GM12878 (cell line): ENCODE measurements at regions not wholly inside any gene's neighbourhood (a gene's known extent, or its start where the extent isn't known, plus 50 kb on each side); places are given as distances from the start of the nearest gene placed in this dataset.
"Not testable (repeated sequence)": the region's sequence is repeated elsewhere in the genome, so short reads cannot be mapped to it uniquely, and the experiment has no call there.

Source experiments
- ATAC-seq: fragments of 200-7000 bp; cut with Tn5 transposase; 3 replicates; pipeline ENCODE4 v1.9.1; 2020; ENCODE audit warnings: mild to moderate bottlenecking, moderate library complexity
- BruUV-seq: library from RNA; stranded (reverse); fragments of 400-500 nt; replicated peaks from 2 replicates; lab custom pipeline; 2021; lab: Mats Ljungman, UMichigan
- CTCF ChIA-PET: fragments of 300-600 bp; sonication (Branson Sonifier 250); formaldehyde crosslinking; extraction: SDS; loops from one replicate; lab custom pipeline; 2021; ENCODE audit warnings: inconsistent platforms; lab: Yijun Ruan, JAX
- POLR2A ChIA-PET: fragments of 350-600 bp; formaldehyde crosslinking; extraction: SDS; loops from one replicate; lab custom pipeline; 2021; ENCODE audit warnings: inconsistent platforms; lab: Charles Lee
- RAD21 ChIA-PET: fragments of 300-600 bp; sonication (Branson Sonifier 250); formaldehyde crosslinking; loops from one replicate; lab custom pipeline; 2023; ENCODE audit warnings: antibody characterized with exemption; ENCODE audit not compliant: unreplicated experiment; lab: Charles Lee
- SMC1A ChIA-PET: fragments of 300-600 bp; sonication (Branson Sonifier 250); formaldehyde crosslinking; loops from one replicate; lab custom pipeline; 2023; ENCODE audit not compliant: unreplicated experiment, uncharacterized antibody; lab: Charles Lee
- DNase-seq: peaks from one replicate; pipeline ENCODE4 v3.0.0-alpha.2; 2011; ENCODE audit warnings: low read depth, low spot score
- FAIRE-seq: peaks from 3 replicates; lab custom pipeline; 2011; peaks lifted over from hg19 to GRCh38; lab: Jason Lieb, UNC
- H2AFZ ChIP-seq: 2 replicates; pipeline ENCODE4 v1.6.0; 2011; ENCODE audit warnings: low read depth, low read length, control low read depth; ENCODE audit not compliant: control insufficient read depth
- H3K27ac ChIP-seq: 2 replicates; pipeline ENCODE4 v1.5.1; 2011; ENCODE audit warnings: control low read depth; ENCODE audit not compliant: control insufficient read depth, insufficient read depth
- H3K27me3 ChIP-seq, 2 experiments: replicated peaks in 1 of 2; 2 replicates each; pipeline versions ENCODE4 v1.6.0 to v1.6.1; 2011; ENCODE audit warnings: low read length in 1 of 2; ENCODE audit not compliant: control insufficient read depth in 2 of 2, insufficient read depth in 2 of 2
- H3K36me3 ChIP-seq, 2 experiments: 2 replicates each; pipeline ENCODE4 v1.5.1; 2011; ENCODE audit warnings: low read length in 1 of 2; ENCODE audit not compliant: control insufficient read depth in 2 of 2, insufficient read depth in 2 of 2
- H3K4me1 ChIP-seq: 2 replicates; pipeline ENCODE4 v1.6.1; 2011; ENCODE audit warnings: mild to moderate bottlenecking, low read length, moderate library complexity, mixed read lengths; ENCODE audit not compliant: control insufficient read depth, insufficient read depth
- H3K4me2 ChIP-seq: 2 replicates; pipeline ENCODE4 v1.6.0; 2011; ENCODE audit warnings: control low read depth; ENCODE audit not compliant: control insufficient read depth, insufficient read depth
- H3K4me3 ChIP-seq: fragments of 200-600 bp; sonication (generic); 2 replicates; pipeline ENCODE4 v1.5.1; 2016
- H3K79me2 ChIP-seq: 2 replicates; pipeline ENCODE4 v1.6.0; 2011; ENCODE audit warnings: low read length; ENCODE audit not compliant: control insufficient read depth, insufficient read depth
- H3K9ac ChIP-seq: 2 replicates; pipeline ENCODE4 v1.8.0; 2011; ENCODE audit warnings: low read length, control low read depth, mixed read lengths; ENCODE audit not compliant: control insufficient read depth, insufficient read depth
- H3K9me3 ChIP-seq: replicated peaks from 3 replicates; pipeline ENCODE4 v1.5.1; 2011; ENCODE audit warnings: mild to moderate bottlenecking, low read length; ENCODE audit not compliant: control insufficient read depth, insufficient read depth
- H4K20me1 ChIP-seq: 2 replicates; pipeline ENCODE4 v1.6.0; 2011; ENCODE audit not compliant: control insufficient read depth, insufficient read depth
- CTCF ChIP-seq, 3 experiments: IDR thresholded peaks in 2 of 3; conservative IDR thresholded peaks in 1 of 3; 2 replicates each; pipeline ENCODE4 v1.5.1; 2011; ENCODE audit warnings: low read depth in 3 of 3, low read length in 3 of 3, mild to moderate bottlenecking in 3 of 3, control low read depth in 2 of 3, moderate library complexity in 2 of 3, inconsistent platforms in 1 of 3, mixed read lengths in 1 of 3; ENCODE audit not compliant: control insufficient read depth in 2 of 3, insufficient read depth in 1 of 3; ENCODE audit errors: extremely low read depth in 1 of 3
- HDGF ChIP-seq: fragments of 450-650 bp; IDR thresholded peaks from 2 replicates; pipeline ENCODE4 v1.6.1; 2016; ENCODE audit warnings: antibody characterized with exemption
- NFYB ChIP-seq: IDR thresholded peaks from 2 replicates; pipeline ENCODE4 v1.6.1; 2011; ENCODE audit warnings: low read depth, mild to moderate bottlenecking, low read length, improper control_type of control experiment, moderate library complexity; ENCODE audit not compliant: insufficient read depth
- WGBS: methylation state at CpG from one replicate; pipeline ENCODE4 v1.1.6; 2016; ENCODE audit warnings: low lambda C conversion rate; ENCODE audit not compliant: insufficient replicate concordance, insufficient coverage; ENCODE audit errors: missing lambda C conversion rate; 5-methylcytosine and 5-hydroxymethylcytosine counted together
- in situ Hi-C: fragments of 300-500 bp; cut with MboI; formaldehyde crosslinking; loops from 9 replicates; pipeline ENCODE4 v1.14.3; 2018; ENCODE audit warnings: mixed read lengths
- intact Hi-C: fragments of 100-400 bp; cut with micrococcal nuclease; formaldehyde crosslinking; loops from one replicate; pipeline ENCODE4 v1.14.2; 2022; ENCODE audit not compliant: unreplicated experiment

- Histone ChIP-seq H3K4me3 (no peak overlapping the region), H3K4me1 (no peaks in the 10 kb centered on the region), H3K79me2 (no peaks in the 10 kb centered on the region), H3K27ac (no peak overlapping the region), H2AFZ (no peak overlapping the region), H3K27me3 (no peaks in the 10 kb centered on the region), H3K9me3 (no peaks in the 10 kb centered on the region; the same call in 2 of the 3 replicates), H4K20me1 (no peaks in the 10 kb centered on the region), H3K9ac (no peak overlapping the region), H3K4me2 (no peak overlapping the region), H3K36me3 (no peaks in the 10 kb centered on the region)
- ChIA-PET RAD21 (no interaction called here), POLR2A (no interaction called here), CTCF (no interaction called here), SMC1A (no interaction called here)
- TF ChIP-seq HDGF: no peak
- no peak for TF ChIP-seq NFYB
- TF ChIP-seq CTCF (IDR thresholded peaks at IDR 0.05 in 2 of 3, conservative IDR thresholded peaks at IDR 0.05 in 1 of 3; ENCODE audit: control insufficient read depth in 2 of 3, extremely low read depth in 1 of 3, insufficient read depth in 1 of 3, low read depth in 3 of 3, low read length in 3 of 3): no peak
- no TSS peak for BruUV-seq
- FAIRE-seq: no peak
- in situ Hi-C loops: no loop called here
- DNase-seq: no peak
- no peak for ATAC-seq
- WGBS: 0% methylated on average over 2 of the region's 2 CpGs
- intact Hi-C loops: no loop called here
Observed at GRCh38 chr1:239989990-239990389, 101.7 kb upstream of the FMN2 start.

DNA sequence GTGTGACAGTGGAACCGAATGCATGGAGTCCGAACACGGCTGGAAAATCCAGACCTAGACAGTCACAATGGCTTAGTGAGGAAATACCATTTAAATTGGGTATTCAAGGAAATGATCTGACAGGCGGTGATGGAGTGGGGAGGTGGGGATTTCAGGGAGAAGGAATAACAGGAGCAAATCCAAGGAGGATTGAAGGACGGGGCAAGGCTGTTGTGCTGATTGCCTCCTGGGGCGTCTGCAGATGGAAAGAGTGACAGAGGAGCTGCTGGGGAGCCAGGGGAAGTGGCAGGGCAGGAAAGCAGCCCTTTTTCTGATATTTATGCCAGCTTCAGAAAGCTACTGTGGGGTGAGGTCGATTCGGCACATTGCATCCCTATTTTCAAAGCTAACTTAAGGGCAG lies 99.1 kb upstream of the FMN2 start:
- BruUV-seq, in situ Hi-C loops, H3K27ac ChIP-seq, H3K4me2 ChIP-seq, ATAC-seq, H3K79me2 ChIP-seq, H3K27me3 ChIP-seq, SMC1A ChIA-PET, POLR2A ChIA-PET, DNase-seq, H3K36me3 ChIP-seq, RAD21 ChIA-PET, FAIRE-seq, H2AFZ ChIP-seq, H3K4me3 ChIP-seq, H3K9me3 ChIP-seq, CTCF ChIA-PET, H3K9ac ChIP-seq, H4K20me1 ChIP-seq, intact Hi-C loops, H3K4me1 ChIP-seq: not testable (repeated sequence)
- WGBS: 18% methylated on average over 8 of the region's 8 CpGs
